ENCODE measurements at regions not wholly inside any gene's neighbourhood (a gene's known extent, or its start where the extent isn't known, plus 50 kb on each side); places are given as distances from the start of the nearest gene placed in this dataset.
"Not testable (repeated sequence)": the region's sequence is repeated elsewhere in the genome, so short reads cannot be mapped to it uniquely, and the experiment has no call there.

- Histone ChIP-seq H3K27me3 (ENCODE audit: control insufficient read depth in 5 of 5, insufficient read depth in 4 of 5, low read length in 5 of 5) (peaks cover 0 to 2% (median 0%) of the 10 kb centered on the region in 5 donors), H3K27ac (ENCODE audit: low read depth, low read length) (no peak overlapping the region), H3K4me1 (ENCODE audit: control insufficient read depth in 5 of 5, insufficient read depth in 5 of 5, low read length in 5 of 5) (no peaks in the 10 kb centered on the region), H3K9ac (ENCODE audit: low read length in 5 of 5) (no peak overlapping the region), H3K9me3 (ENCODE audit: control insufficient read depth in 5 of 5, low read length in 5 of 5) (no peaks in the 10 kb centered on the region), H3K4me3 (ENCODE audit: low read depth in 1 of 5, low read length in 5 of 5) (no peak overlapping the region), H3K36me3 (ENCODE audit: control insufficient read depth in 5 of 5, insufficient read depth in 5 of 5, low read length in 5 of 5) (no peaks in the 10 kb centered on the region)
These were observed 53.5 kb downstream of the FOXD2 start for GRCh38 chr1:47491341-47491753.

- no peak overlapping the region for H3K27ac ChIP-seq (ENCODE audit: low read depth, low read length)
- peaks cover 0 to 2% (median 0%) of the 10 kb centered on the region in 5 donors for H3K27me3 ChIP-seq (ENCODE audit: control insufficient read depth in 5 of 5, insufficient read depth in 4 of 5, low read length in 5 of 5)
These were observed 57.4 kb downstream of the FOXD2 start for GRCh38 chr1:47495176-47495713.

DNA sequence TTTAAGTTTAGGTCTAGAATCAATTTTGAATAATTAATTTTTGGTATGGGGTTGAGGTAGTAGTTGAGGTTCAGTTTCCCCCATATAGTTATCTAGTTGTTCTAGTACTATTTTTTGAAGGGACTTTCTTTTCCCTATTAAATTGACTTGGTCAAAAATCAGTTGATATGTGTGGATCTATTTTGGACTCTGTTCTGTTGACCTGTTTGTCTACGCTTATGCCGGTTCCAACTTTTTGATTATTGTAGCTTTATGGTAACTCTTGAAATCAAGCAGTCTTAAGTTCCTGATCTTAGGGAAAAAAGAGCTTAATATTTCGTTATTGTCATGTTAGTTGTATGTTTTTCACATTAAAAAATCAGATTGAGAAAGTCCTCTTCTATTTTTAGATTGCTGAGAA is 60.7 kb downstream of the FOXD2 start:
- no peak overlapping the region for H3K27ac ChIP-seq (ENCODE audit: low read depth, low read length)
- no peaks in the 10 kb centered on the region for H3K36me3 ChIP-seq (ENCODE audit: control insufficient read depth in 5 of 5, insufficient read depth in 5 of 5, low read length in 5 of 5)
- H3K27me3 ChIP-seq (ENCODE audit: control insufficient read depth in 5 of 5, insufficient read depth in 4 of 5, low read length in 5 of 5): peaks cover 0 to 5% (median 3%) of the 10 kb centered on the region in 5 donors
- H3K9me3 ChIP-seq (ENCODE audit: control insufficient read depth in 5 of 5, low read length in 5 of 5): no peaks in the 10 kb centered on the region
- H3K4me1 ChIP-seq (ENCODE audit: control insufficient read depth in 5 of 5, insufficient read depth in 5 of 5, low read length in 5 of 5): no peaks in the 10 kb centered on the region
- H3K4me3 ChIP-seq (ENCODE audit: low read depth in 1 of 5, low read length in 5 of 5): no peak overlapping the region
- H3K9ac ChIP-seq (ENCODE audit: low read length in 5 of 5): no peak overlapping the region

More at GRCh38 chr1:47495176-47495713, 57.4 kb downstream of the FOXD2 start:
- no peak overlapping the region for H3K4me3 ChIP-seq (ENCODE audit: low read depth in 1 of 5, low read length in 5 of 5)
- H3K36me3 ChIP-seq (ENCODE audit: control insufficient read depth in 5 of 5, insufficient read depth in 5 of 5, low read length in 5 of 5): no peaks in the 10 kb centered on the region
- H3K4me1 ChIP-seq (ENCODE audit: control insufficient read depth in 5 of 5, insufficient read depth in 5 of 5, low read length in 5 of 5): no peaks in the 10 kb centered on the region
- no peak overlapping the region for H3K9ac ChIP-seq (ENCODE audit: low read length in 5 of 5)
- H3K9me3 ChIP-seq (ENCODE audit: control insufficient read depth in 5 of 5, low read length in 5 of 5): no peaks in the 10 kb centered on the region

GRCh38 chr1:47501069-47501468 is 63.2 kb downstream of the FOXD2 start:
- Histone ChIP-seq H3K27ac (ENCODE audit: low read depth, low read length) (no peak overlapping the region), H3K4me1 (ENCODE audit: control insufficient read depth in 5 of 5, insufficient read depth in 5 of 5, low read length in 5 of 5) (no peaks in the 10 kb centered on the region), H3K9me3 (ENCODE audit: control insufficient read depth in 5 of 5, low read length in 5 of 5) (no peaks in the 10 kb centered on the region), H3K36me3 (ENCODE audit: control insufficient read depth in 5 of 5, insufficient read depth in 5 of 5, low read length in 5 of 5) (no peaks in the 10 kb centered on the region), H3K27me3 (ENCODE audit: control insufficient read depth in 5 of 5, insufficient read depth in 4 of 5, low read length in 5 of 5) (peaks cover 0 to 9% (median 3%) of the 10 kb centered on the region in 5 donors), H3K4me3 (ENCODE audit: low read depth in 1 of 5, low read length in 5 of 5) (no peak overlapping the region), H3K9ac (ENCODE audit: low read length in 5 of 5) (no peak overlapping the region)

- Histone ChIP-seq H3K4me3 (ENCODE audit: low read depth in 1 of 5, low read length in 5 of 5) (no peak overlapping the region), H3K27me3 (ENCODE audit: control insufficient read depth in 5 of 5, insufficient read depth in 4 of 5, low read length in 5 of 5) (peaks cover 3 to 25% (median 14%) of the 10 kb centered on the region in 5 donors), H3K27ac (ENCODE audit: low read depth, low read length) (no peak overlapping the region), H3K4me1 (ENCODE audit: control insufficient read depth in 5 of 5, insufficient read depth in 5 of 5, low read length in 5 of 5) (peaks cover 0 to 4% (median 4%) of the 10 kb centered on the region in 5 donors), H3K36me3 (ENCODE audit: control insufficient read depth in 5 of 5, insufficient read depth in 5 of 5, low read length in 5 of 5) (no peaks in the 10 kb centered on the region), H3K9me3 (ENCODE audit: control insufficient read depth in 5 of 5, low read length in 5 of 5) (no peaks in the 10 kb centered on the region), H3K9ac (ENCODE audit: low read length in 5 of 5) (no peak overlapping the region)
These were observed 65.0 kb downstream of the FOXD2 start for GRCh38 chr1:47502746-47503370.

DNA sequence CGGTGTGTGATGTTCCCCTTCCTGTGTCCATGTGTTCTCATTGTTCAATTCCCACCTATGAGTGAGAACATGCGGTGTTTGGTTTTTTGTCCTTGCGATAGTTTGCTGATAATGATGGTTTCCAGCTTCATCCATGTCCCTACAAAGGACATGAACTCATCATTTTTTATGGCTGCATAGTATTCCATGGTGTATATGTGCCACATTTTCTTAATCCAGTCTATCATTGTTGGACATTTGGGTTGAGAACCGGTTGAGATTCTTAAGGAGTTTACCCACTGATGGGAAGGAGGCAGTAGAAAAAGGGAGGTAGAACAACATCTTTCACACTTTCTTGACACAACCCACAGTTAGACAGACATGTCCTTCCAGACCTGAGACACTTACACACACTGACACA is 67.0 kb downstream of the FOXD2 start:
- H3K4me3 ChIP-seq (ENCODE audit: low read depth in 1 of 5, low read length in 5 of 5); H3K9ac ChIP-seq (ENCODE audit: low read length in 5 of 5); H3K36me3 ChIP-seq (ENCODE audit: control insufficient read depth in 5 of 5, insufficient read depth in 5 of 5, low read length in 5 of 5); H3K9me3 ChIP-seq (ENCODE audit: control insufficient read depth in 5 of 5, low read length in 5 of 5); H3K27ac ChIP-seq (ENCODE audit: low read depth, low read length): not testable (repeated sequence)
- peaks cover 0 to 17% (median 13%) of the 10 kb centered on the region in 5 donors for H3K4me1 ChIP-seq (ENCODE audit: control insufficient read depth in 5 of 5, insufficient read depth in 5 of 5, low read length in 5 of 5)
- peaks cover 3 to 34% (median 25%) of the 10 kb centered on the region in 5 donors for H3K27me3 ChIP-seq (ENCODE audit: control insufficient read depth in 5 of 5, insufficient read depth in 4 of 5, low read length in 5 of 5)

DNA sequence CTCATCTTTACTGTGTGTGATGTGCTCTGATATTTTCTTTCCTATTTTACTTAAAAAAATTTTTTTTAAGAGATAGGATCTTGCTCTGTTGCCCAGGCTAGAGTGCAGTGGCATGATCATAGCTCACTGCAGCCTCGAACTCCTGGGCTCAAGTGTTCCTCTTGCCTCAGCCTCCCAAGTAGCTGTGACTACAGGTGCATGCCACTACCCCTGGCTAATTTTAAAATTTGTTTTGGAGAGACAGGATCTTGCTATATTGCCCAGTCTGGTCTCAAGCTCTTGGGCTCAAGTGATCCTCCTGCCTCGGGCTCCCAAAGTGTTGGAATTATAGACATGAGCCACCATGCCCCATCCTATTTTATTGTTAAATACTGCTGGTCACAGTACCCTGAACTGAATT is 67.4 kb downstream of the FOXD2 start:
- Histone ChIP-seq H3K9me3 (ENCODE audit: control insufficient read depth in 5 of 5, low read length in 5 of 5) (no peaks in the 10 kb centered on the region), H3K27me3 (ENCODE audit: control insufficient read depth in 5 of 5, insufficient read depth in 4 of 5, low read length in 5 of 5) (peaks cover 3 to 34% (median 25%) of the 10 kb centered on the region in 5 donors), H3K4me3 (ENCODE audit: low read depth in 1 of 5, low read length in 5 of 5) (no peak overlapping the region)

GRCh38 chr1:47506053-47506452 is 68.2 kb downstream of the FOXD2 start:
- Histone ChIP-seq H3K4me3 (ENCODE audit: low read depth in 1 of 5, low read length in 5 of 5) (no peak overlapping the region), H3K27ac (ENCODE audit: low read depth, low read length) (no peak overlapping the region), H3K9me3 (ENCODE audit: control insufficient read depth in 5 of 5, low read length in 5 of 5) (no peaks in the 10 kb centered on the region), H3K36me3 (ENCODE audit: control insufficient read depth in 5 of 5, insufficient read depth in 5 of 5, low read length in 5 of 5) (no peaks in the 10 kb centered on the region), H3K27me3 (ENCODE audit: control insufficient read depth in 5 of 5, insufficient read depth in 4 of 5, low read length in 5 of 5) (peaks cover 3 to 34% (median 25%) of the 10 kb centered on the region in 5 donors), H3K4me1 (ENCODE audit: control insufficient read depth in 5 of 5, insufficient read depth in 5 of 5, low read length in 5 of 5) (peaks cover 0 to 17% (median 13%) of the 10 kb centered on the region in 5 donors), H3K9ac (ENCODE audit: low read length in 5 of 5) (no peak overlapping the region)

More for the DNA sequence above, 67.4 kb downstream of the FOXD2 start:
- no peaks in the 10 kb centered on the region for H3K36me3 ChIP-seq (ENCODE audit: control insufficient read depth in 5 of 5, insufficient read depth in 5 of 5, low read length in 5 of 5)
- H3K27ac ChIP-seq (ENCODE audit: low read depth, low read length): no peak overlapping the region
- no peak overlapping the region for H3K9ac ChIP-seq (ENCODE audit: low read length in 5 of 5)
- peaks cover 0 to 17% (median 13%) of the 10 kb centered on the region in 5 donors for H3K4me1 ChIP-seq (ENCODE audit: control insufficient read depth in 5 of 5, insufficient read depth in 5 of 5, low read length in 5 of 5)

GRCh38 chr1:47507144-47507543 is 69.3 kb downstream of the FOXD2 start:
- Histone ChIP-seq H3K36me3 (ENCODE audit: control insufficient read depth in 5 of 5, insufficient read depth in 5 of 5, low read length in 5 of 5) (no peaks in the 10 kb centered on the region), H3K27ac (ENCODE audit: low read depth, low read length) (no peak overlapping the region), H3K9ac (ENCODE audit: low read length in 5 of 5) (no peak overlapping the region), H3K4me3 (ENCODE audit: low read depth in 1 of 5, low read length in 5 of 5) (no peak overlapping the region), H3K27me3 (ENCODE audit: control insufficient read depth in 5 of 5, insufficient read depth in 4 of 5, low read length in 5 of 5) (peaks cover 0 to 34% (median 23%) of the 10 kb centered on the region in 5 donors), H3K4me1 (ENCODE audit: control insufficient read depth in 5 of 5, insufficient read depth in 5 of 5, low read length in 5 of 5) (peaks cover 0 to 17% (median 13%) of the 10 kb centered on the region in 5 donors), H3K9me3 (ENCODE audit: control insufficient read depth in 5 of 5, low read length in 5 of 5) (no peaks in the 10 kb centered on the region)

GRCh38 chr1:47507881-47508701 is 70.2 kb downstream of the FOXD2 start:
- H3K36me3 ChIP-seq (ENCODE audit: control insufficient read depth in 5 of 5, insufficient read depth in 5 of 5, low read length in 5 of 5): no peaks in the 10 kb centered on the region
- H3K4me1 ChIP-seq (ENCODE audit: control insufficient read depth in 5 of 5, insufficient read depth in 5 of 5, low read length in 5 of 5): peaks cover 0 to 17% (median 13%) of the 10 kb centered on the region in 5 donors
- H3K27ac ChIP-seq (ENCODE audit: low read depth, low read length): no peak overlapping the region
- H3K9me3 ChIP-seq (ENCODE audit: control insufficient read depth in 5 of 5, low read length in 5 of 5): no peaks in the 10 kb centered on the region
- H3K4me3 ChIP-seq (ENCODE audit: low read depth in 1 of 5, low read length in 5 of 5): peak overlapping the region; percentile 57 to 70 (median 66)
- H3K27me3 ChIP-seq (ENCODE audit: control insufficient read depth in 5 of 5, insufficient read depth in 4 of 5, low read length in 5 of 5): peaks cover 0 to 29% (median 23%) of the 10 kb centered on the region in 5 donors
- peak overlapping the region in 4 of 5 donors; percentile 41 to 64 (median 46) for H3K9ac ChIP-seq (ENCODE audit: low read length in 5 of 5)

Data from subcutaneous abdominal adipose tissue (tissue), 5 donors.